SHP77 (cell line): ENCODE measurements at regions not wholly inside any gene's neighbourhood (a gene's known extent, or its start where the extent isn't known, plus 50 kb on each side); places are given as distances from the start of the nearest gene placed in this dataset.

Experiments
- DNase-seq, 2 experiments: peaks; one replicate each; lab custom pipeline; 2025; lab: John Stamatoyannopoulos, UW

GRCh38 chr18:73235491-73235890 is 367.7 kb upstream of the NETO1 start:
- no peak for DNase-seq

GRCh38 chr18:73232933-73233332 is 365.1 kb upstream of the NETO1 start:
- DNase-seq = no peak

- no peak for DNase-seq
Observed at GRCh38 chr18:73220663-73221062, 352.9 kb upstream of the NETO1 start.

GRCh38 chr18:73218293-73218692 is 350.5 kb upstream of the NETO1 start:
- no peak for DNase-seq

- DNase-seq = no peak
Observed at GRCh38 chr18:73214970-73215369, 347.2 kb upstream of the NETO1 start.

GRCh38 chr18:73212442-73212841 is 344.7 kb upstream of the NETO1 start:
- no peak for DNase-seq

GRCh38 chr18:73201940-73202339 is 334.2 kb upstream of the NETO1 start:
- DNase-seq = no peak

- no peak for DNase-seq
Observed at GRCh38 chr18:73199151-73199550, 331.4 kb upstream of the NETO1 start.

- DNase-seq = no peak
Observed at GRCh38 chr18:73189718-73190117, 321.9 kb upstream of the NETO1 start.

- no peak for DNase-seq
Observed at GRCh38 chr18:73168236-73168635, 300.4 kb upstream of the NETO1 start.

GRCh38 chr18:73164430-73164829 is 296.6 kb upstream of the NETO1 start:
- DNase-seq = no peak

GRCh38 chr18:73163236-73163635 is 295.4 kb upstream of the NETO1 start:
- DNase-seq = no peak

- no peak for DNase-seq
Observed at GRCh38 chr18:73156117-73156516, 288.3 kb upstream of the NETO1 start.

- DNase-seq = no peak
Observed at GRCh38 chr18:73153271-73153670, 285.5 kb upstream of the NETO1 start.

GRCh38 chr18:73151086-73151485 is 283.3 kb upstream of the NETO1 start:
- no peak for DNase-seq

GRCh38 chr18:73150199-73150598 is 282.4 kb upstream of the NETO1 start:
- DNase-seq = no peak

- DNase-seq = no peak
Observed at GRCh38 chr18:73147590-73147989, 279.8 kb upstream of the NETO1 start.

- DNase-seq = no peak
Observed at GRCh38 chr18:73144030-73144429, 276.2 kb upstream of the NETO1 start.

GRCh38 chr18:73136134-73136533 is 268.3 kb upstream of the NETO1 start:
- DNase-seq = peak; percentile 15 to 32

- DNase-seq = no peak
Observed at GRCh38 chr18:73124175-73124574, 256.4 kb upstream of the NETO1 start.

GRCh38 chr18:73121207-73121606 is 253.4 kb upstream of the NETO1 start:
- DNase-seq = no peak

- DNase-seq = no peak
Observed at GRCh38 chr18:73120626-73121025, 252.8 kb upstream of the NETO1 start.

- DNase-seq = no peak
Observed at GRCh38 chr18:73119574-73119973, 251.8 kb upstream of the NETO1 start.

GRCh38 chr18:73118121-73118816 is 250.5 kb upstream of the NETO1 start:
- DNase-seq = no peak
